OCI-LY7 (cell line): ENCODE measurements at regions not wholly inside any gene's neighbourhood (a gene's known extent, or its start where the extent isn't known, plus 50 kb on each side); places are given as distances from the start of the nearest gene placed in this dataset.

Source experiments
- BruUV-seq: library from RNA; stranded (reverse); fragments of 400-500 nt; replicated peaks from 2 replicates; lab custom pipeline; 2021; lab: Mats Ljungman, UMichigan
- CTCF ChIA-PET: fragments of 300-600 bp; sonication (Branson Sonifier 250); formaldehyde crosslinking; loops from one replicate; lab custom pipeline; 2022; ENCODE audit warnings: antibody characterized with exemption; ENCODE audit not compliant: unreplicated experiment; lab: Charles Lee
- POLR2A ChIA-PET: fragments of 300-600 bp; sonication (Branson Sonifier 250); formaldehyde crosslinking; loops from one replicate; lab custom pipeline; 2022; ENCODE audit warnings: antibody characterized with exemption; lab: Charles Lee
- DNase-seq: peaks from one replicate; pipeline ENCODE4 v3.0.0-alpha.2; 2015; ENCODE audit warnings: low spot score
- H2AFZ ChIP-seq: fragments of 200-600 bp; sonication (generic), shearing (Covaris generic); 2 replicates; pipeline ENCODE4 v1.6.1; 2014; ENCODE audit warnings: mild to moderate bottlenecking, antibody characterized with exemption, low read length, moderate library complexity
- H3K27ac ChIP-seq: fragments of 200-600 bp; sonication (generic); 2 replicates; pipeline ENCODE4 v1.5.1; 2014; ENCODE audit warnings: mixed run types, low read depth, mild to moderate bottlenecking, moderate library complexity, low read length, inconsistent platforms; ENCODE audit not compliant: poor library complexity, severe bottlenecking
- H3K36me3 ChIP-seq: fragments of 200-600 bp; sonication (generic); 2 replicates; pipeline ENCODE4 v1.6.1; 2014; ENCODE audit warnings: mild to moderate bottlenecking, antibody characterized with exemption, low read length, moderate library complexity, mixed read lengths; ENCODE audit not compliant: insufficient read depth
- H3K4me1 ChIP-seq: fragments of 200-600 bp; sonication (generic); 2 replicates; pipeline ENCODE4 v1.5.1; 2014; ENCODE audit warnings: mild to moderate bottlenecking, low read length; ENCODE audit not compliant: insufficient read depth, poor library complexity, severe bottlenecking
- H3K4me2 ChIP-seq: fragments of 200-600 bp; sonication (generic); 2 replicates; pipeline ENCODE4 v1.6.1; 2014; ENCODE audit warnings: mild to moderate bottlenecking, low read length
- H3K4me3 ChIP-seq: fragments of 200-600 bp; sonication (generic); 2 replicates; pipeline ENCODE4 v1.5.1; 2014; ENCODE audit warnings: mild to moderate bottlenecking, low read depth, low read length; ENCODE audit not compliant: poor library complexity, severe bottlenecking
- H3K79me2 ChIP-seq: fragments of 200-600 bp; sonication (generic); 2 replicates; pipeline ENCODE4 v1.6.1; 2016; ENCODE audit warnings: low read depth, mild to moderate bottlenecking, low read length, moderate library complexity, mixed read lengths; ENCODE audit not compliant: insufficient read depth
- H3K9me2 ChIP-seq: fragments of 200-600 bp; sonication (generic); 2 replicates; pipeline ENCODE4 v1.6.1; 2016; ENCODE audit warnings: mild to moderate bottlenecking, low read length, mixed read lengths; ENCODE audit not compliant: insufficient read depth
- H3K9me3 ChIP-seq: fragments of 200-600 bp; sonication (generic); 2 replicates; pipeline ENCODE4 v1.6.1; 2014; ENCODE audit warnings: mild to moderate bottlenecking, mixed run types, low read length, mixed read lengths
- H4K20me1 ChIP-seq: fragments of 200-600 bp; sonication (generic); 2 replicates; pipeline ENCODE4 v1.6.1; 2014; ENCODE audit warnings: mild to moderate bottlenecking, antibody characterized with exemption, low read length, moderate library complexity, mixed read lengths; ENCODE audit not compliant: insufficient read depth
- EZH2phosphoT487 ChIP-seq: fragments of 200-600 bp; sonication (generic); IDR thresholded peaks from 2 replicates; pipeline ENCODE4 v1.6.1; 2018; ENCODE audit warnings: low read depth, borderline replicate concordance, mild to moderate bottlenecking, mixed run types, antibody characterized with exemption, low read length, moderate library complexity, mixed read lengths
- intact Hi-C: fragments of 100-400 bp; cut with micrococcal nuclease; formaldehyde crosslinking; loops from one replicate; pipeline ENCODE4 v1.10.0; 2022; ENCODE audit not compliant: unreplicated experiment
- TF ChIP-seq, protein P1 (sequence below): fragments of 200-600 bp; sonication (generic); conservative IDR thresholded peaks from 2 replicates; pipeline ENCODE4 v1.5.1; 2014; ENCODE audit warnings: mild to moderate bottlenecking, antibody characterized with exemption, low read length, moderate library complexity, mixed read lengths

DNA sequence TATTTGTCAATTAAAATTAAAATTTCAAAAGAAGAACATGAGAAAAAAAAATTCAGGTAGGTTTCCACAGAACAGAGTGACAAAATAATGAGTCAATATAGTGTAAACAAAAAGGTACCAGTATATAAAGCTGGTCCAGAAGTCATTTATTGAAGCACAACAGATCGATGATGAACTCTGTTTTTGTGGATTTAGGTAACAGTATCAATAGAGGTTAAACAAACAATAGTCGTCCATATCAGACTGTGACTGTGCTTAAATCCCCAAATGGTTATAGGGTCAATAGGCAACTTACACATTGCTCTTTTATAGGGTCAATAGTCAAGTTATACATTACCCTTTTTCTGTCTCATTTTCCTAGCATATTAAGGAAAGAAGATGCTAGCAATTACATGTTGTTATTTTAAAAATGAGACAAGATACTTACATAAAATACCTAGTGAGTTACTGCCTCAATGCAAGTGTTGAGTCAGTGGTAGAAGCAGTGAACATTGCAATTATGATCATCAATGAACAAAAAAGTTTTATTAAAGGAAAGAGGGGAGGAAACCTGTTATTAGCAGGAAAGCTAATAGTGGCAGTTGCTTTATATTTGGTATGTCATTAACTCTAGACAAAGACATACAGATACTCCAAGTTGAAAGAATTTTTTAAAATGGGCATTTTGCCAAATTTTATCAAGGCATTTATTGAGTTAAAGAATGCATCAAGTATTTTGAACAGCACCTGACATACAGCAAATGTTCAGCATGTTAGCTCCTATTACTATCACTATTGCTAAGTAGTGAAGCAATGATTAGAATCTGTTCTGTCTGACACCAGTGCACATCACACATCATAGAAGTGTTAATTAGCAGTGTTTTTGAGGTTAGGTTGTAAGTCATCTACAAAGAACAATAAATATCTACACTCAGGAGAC, 102.9 kb downstream of the CCER1 start:
- ChIA-PET POLR2A (interaction anchor here (0.7 kb wide), 1 partner anchor 210 kb away, joined by 3 read pairs; no protein-coding TSS in a partner anchor), CTCF (no interaction called here)
- Histone ChIP-seq H3K9me3 (no peaks in the 10 kb centered on the region), H4K20me1 (no peaks in the 10 kb centered on the region), H2AFZ (no peak overlapping the region), H3K9me2 (no peaks in the 10 kb centered on the region), H3K36me3 (no peaks in the 10 kb centered on the region), H3K4me3 (no peak overlapping the region), H3K4me1 (no peaks in the 10 kb centered on the region), H3K27ac (no peak overlapping the region), H3K79me2 (no peaks in the 10 kb centered on the region), H3K4me2 (no peak overlapping the region)
- TF ChIP-seq, protein P1, sequence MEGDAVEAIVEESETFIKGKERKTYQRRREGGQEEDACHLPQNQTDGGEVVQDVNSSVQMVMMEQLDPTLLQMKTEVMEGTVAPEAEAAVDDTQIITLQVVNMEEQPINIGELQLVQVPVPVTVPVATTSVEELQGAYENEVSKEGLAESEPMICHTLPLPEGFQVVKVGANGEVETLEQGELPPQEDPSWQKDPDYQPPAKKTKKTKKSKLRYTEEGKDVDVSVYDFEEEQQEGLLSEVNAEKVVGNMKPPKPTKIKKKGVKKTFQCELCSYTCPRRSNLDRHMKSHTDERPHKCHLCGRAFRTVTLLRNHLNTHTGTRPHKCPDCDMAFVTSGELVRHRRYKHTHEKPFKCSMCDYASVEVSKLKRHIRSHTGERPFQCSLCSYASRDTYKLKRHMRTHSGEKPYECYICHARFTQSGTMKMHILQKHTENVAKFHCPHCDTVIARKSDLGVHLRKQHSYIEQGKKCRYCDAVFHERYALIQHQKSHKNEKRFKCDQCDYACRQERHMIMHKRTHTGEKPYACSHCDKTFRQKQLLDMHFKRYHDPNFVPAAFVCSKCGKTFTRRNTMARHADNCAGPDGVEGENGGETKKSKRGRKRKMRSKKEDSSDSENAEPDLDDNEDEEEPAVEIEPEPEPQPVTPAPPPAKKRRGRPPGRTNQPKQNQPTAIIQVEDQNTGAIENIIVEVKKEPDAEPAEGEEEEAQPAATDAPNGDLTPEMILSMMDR: no peak
- no peak for TF ChIP-seq EZH2phosphoT487
- BruUV-seq: no TSS peak
- no peak for DNase-seq
- intact Hi-C loops: no loop called here

DNA sequence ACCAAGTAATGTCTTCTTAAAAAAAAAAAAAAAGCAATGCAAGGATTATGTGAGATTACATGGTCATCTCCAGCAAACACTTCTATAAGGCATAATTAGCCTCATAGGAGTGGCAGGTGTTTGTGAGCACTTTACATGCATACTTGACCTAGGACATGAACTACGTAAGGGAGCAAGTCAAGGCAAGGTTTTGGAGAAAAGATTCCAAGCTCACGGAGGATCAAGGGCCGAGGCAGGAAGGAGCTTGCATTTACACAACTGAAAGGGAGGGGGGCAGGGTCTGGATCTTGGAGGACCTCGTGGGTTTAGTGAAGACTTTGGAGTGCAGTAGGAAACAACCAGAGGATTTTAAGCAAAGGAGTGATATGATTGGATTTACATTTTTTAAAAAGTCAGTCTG, 112.5 kb downstream of the CCER1 start:
- Histone ChIP-seq H3K79me2 (no peaks in the 10 kb centered on the region), H2AFZ (no peak overlapping the region), H3K36me3 (no peaks in the 10 kb centered on the region), H3K4me3 (no peak overlapping the region), H3K4me2 (no peak overlapping the region), H3K4me1 (no peaks in the 10 kb centered on the region), H4K20me1 (no peaks in the 10 kb centered on the region), H3K9me2 (no peaks in the 10 kb centered on the region), H3K27ac (no peak overlapping the region), H3K9me3 (no peaks in the 10 kb centered on the region)
- DNase-seq: no peak
- TF ChIP-seq, protein P1: no peak
- TF ChIP-seq EZH2phosphoT487: no peak
- intact Hi-C loops: no loop called here
- BruUV-seq: no TSS peak
- POLR2A ChIA-PET: interaction anchor here (0.9 kb wide), 1 partner anchor 37 kb away, joined by 3 read pairs; no protein-coding TSS in a partner anchor
- CTCF ChIA-PET: no interaction called here

DNA sequence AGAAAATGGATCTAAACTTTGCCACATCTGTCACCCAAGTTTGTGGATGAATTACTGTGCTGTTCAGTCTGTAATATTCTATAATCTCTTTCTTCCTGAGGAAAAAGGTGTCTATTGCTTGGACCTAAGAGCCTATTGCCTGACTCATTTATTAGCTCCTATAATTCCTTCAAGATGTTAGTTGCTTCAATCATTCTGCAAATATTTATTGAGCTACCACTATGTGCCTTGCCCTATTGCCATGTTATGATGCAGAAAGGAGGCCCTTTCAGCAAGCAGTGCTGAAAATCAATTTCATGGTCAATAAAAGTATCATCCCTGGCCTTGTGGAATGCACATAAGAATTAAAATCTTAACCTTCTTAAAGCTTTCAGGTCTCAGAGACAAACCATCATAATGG, 113.6 kb downstream of the CCER1 start:
- H3K4me2 ChIP-seq: no peak overlapping the region
- no peak overlapping the region for H3K27ac ChIP-seq
- intact Hi-C loops: no loop called here
- no peaks in the 10 kb centered on the region for H4K20me1 ChIP-seq
- TF ChIP-seq EZH2phosphoT487: no peak
- TF ChIP-seq, protein P1: no peak
- no peaks in the 10 kb centered on the region for H3K9me3 ChIP-seq
- H3K36me3 ChIP-seq: no peaks in the 10 kb centered on the region
- H3K79me2 ChIP-seq: no peaks in the 10 kb centered on the region
- ChIA-PET CTCF (no interaction called here), POLR2A (interaction anchor here (0.6 kb wide), 1 partner anchor 1280 kb away, joined by 4 read pairs; no protein-coding TSS in a partner anchor)
- BruUV-seq: no TSS peak
- no peaks in the 10 kb centered on the region for H3K4me1 ChIP-seq
- no peak for DNase-seq
- no peak overlapping the region for H2AFZ ChIP-seq
- H3K4me3 ChIP-seq: no peak overlapping the region
- H3K9me2 ChIP-seq: no peaks in the 10 kb centered on the region
